HCT116 (cell line): ENCODE measurements at regions not wholly inside any gene's neighbourhood (a gene's known extent, or its start where the extent isn't known, plus 50 kb on each side); places are given as distances from the start of the nearest gene placed in this dataset.

Source experiments
- ATAC-seq: fragments of 200-7000 bp; cut with Tn5 transposase; 2 replicates; pipeline ENCODE4 v1.9.1; 2020; ENCODE audit warnings: mild to moderate bottlenecking, moderate library complexity
- BruUV-seq: library from RNA; stranded (reverse); fragments of 400-500 nt; replicated peaks from 2 replicates; lab custom pipeline; 2021; lab: Mats Ljungman, UMichigan
- CTCF ChIA-PET: fragments of 300-600 bp; sonication (Branson Sonifier 250); formaldehyde crosslinking; loops from one replicate; lab custom pipeline; 2021; ENCODE audit warnings: antibody characterized with exemption; lab: Charles Lee
- POLR2A ChIA-PET: fragments of 300-600, 350-600 bp; sonication (Branson Sonifier 250); formaldehyde crosslinking; loops from one replicate; lab custom pipeline; 2021; ENCODE audit warnings: antibody characterized with exemption; lab: Charles Lee
- RAD21 ChIA-PET, 2 experiments: fragments of 300-600 bp; sonication (Branson Sonifier 250); formaldehyde crosslinking; loops; one replicate each; lab custom pipeline; 2023; ENCODE audit warnings: low total read pairs in 2 of 2; ENCODE audit not compliant: uncharacterized antibody in 2 of 2, unreplicated experiment in 2 of 2, low non-redundant PET in 1 of 2; lab: Charles Lee
- DNase-seq: peaks from one replicate; pipeline ENCODE4 v3.0.0-alpha.2; 2010; ENCODE audit warnings: low read depth, low spot score
- H2AFZ ChIP-seq: fragments of 200-600 bp; shearing (Covaris generic), sonication (generic); 2 replicates; pipeline ENCODE4 v1.6.1; 2017; ENCODE audit warnings: low read depth, mixed run types, mixed read lengths, antibody characterized with exemption, low read length; ENCODE audit not compliant: poor library complexity, severe bottlenecking
- H3K27ac ChIP-seq: 2 replicates; pipeline ENCODE4 v1.5.1; 2012; ENCODE audit warnings: low read depth, low read length
- H3K27me3 ChIP-seq: fragments of 200-600 bp; sonication (generic); 2 replicates; pipeline ENCODE4 v1.6.1; 2016; ENCODE audit warnings: mixed run types, low read length, mixed read lengths; ENCODE audit not compliant: insufficient read depth
- H3K36me3 ChIP-seq, 2 experiments: fragments of 200-500 bp in 1 of 2; fragments of 200-600 bp in 1 of 2; sonication (Bioruptor generic) in 1 of 2; sonication (generic) in 1 of 2; 2 replicates each; pipeline versions ENCODE4 v1.5.1 to v1.6.1; 2014 to 2016; ENCODE audit warnings: low read length in 2 of 2, inconsistent platforms in 1 of 2, mixed read lengths in 1 of 2, mixed run types in 1 of 2; ENCODE audit not compliant: insufficient read depth in 2 of 2, control insufficient read depth in 1 of 2
- H3K4me1 ChIP-seq, 2 experiments: fragments of 200-600 bp in 1 of 2; sonication (generic) in 1 of 2; 2 replicates each; pipeline versions ENCODE4 v1.5.1 to v1.6.1; 2012 to 2017; ENCODE audit warnings: low read length in 2 of 2, inconsistent platforms in 1 of 2, mild to moderate bottlenecking in 1 of 2, mixed read lengths in 1 of 2, mixed run types in 1 of 2, moderate library complexity in 1 of 2; ENCODE audit not compliant: insufficient read depth in 2 of 2, control insufficient read depth in 1 of 2
- H3K4me2 ChIP-seq: fragments of 200-600 bp; sonication (generic); 2 replicates; pipeline ENCODE4 v1.6.1; 2017; ENCODE audit warnings: mixed run types, low read length, mixed read lengths
- H3K4me3 ChIP-seq, 2 experiments: fragments of 200-600 bp in 1 of 2; sonication (generic) in 1 of 2; replicated peaks in 1 of 2; 2 replicates each; pipeline ENCODE4 v1.5.1; 2011 to 2016; ENCODE audit warnings: low read length in 2 of 2, control low read depth in 1 of 2, low read depth in 1 of 2, mild to moderate bottlenecking in 1 of 2, mixed read lengths in 1 of 2, mixed run types in 1 of 2
- H3K79me2 ChIP-seq: fragments of 200-600 bp; sonication (generic); 2 replicates; pipeline ENCODE4 v1.6.1; 2017; ENCODE audit warnings: mild to moderate bottlenecking, mixed run types, low read length, moderate library complexity, mixed read lengths; ENCODE audit not compliant: insufficient read depth
- H3K9ac ChIP-seq: fragments of 200-600 bp; sonication (generic); 2 replicates; pipeline ENCODE4 v1.6.1; 2016; ENCODE audit warnings: low read length, mixed read lengths
- H3K9me2 ChIP-seq: fragments of 200-600 bp; sonication (generic), shearing (Covaris generic); 2 replicates; pipeline ENCODE4 v1.6.1; 2017; ENCODE audit warnings: mixed run types, mild to moderate bottlenecking, moderate library complexity; ENCODE audit not compliant: insufficient read depth
- H3K9me3 ChIP-seq, 2 experiments: fragments of 200-500 bp in 1 of 2; fragments of 200-600 bp in 1 of 2; sonication (Bioruptor generic) in 1 of 2; sonication (generic) in 1 of 2; 2 replicates each; pipeline ENCODE4 v1.6.1; 2014 to 2017; ENCODE audit warnings: low read length in 2 of 2, mixed read lengths in 2 of 2, inconsistent platforms in 1 of 2, low read depth in 1 of 2, mild to moderate bottlenecking in 1 of 2, mixed run types in 1 of 2, moderate library complexity in 1 of 2; ENCODE audit not compliant: control insufficient read depth in 1 of 2, insufficient read depth in 1 of 2
- H4K20me1 ChIP-seq: fragments of 200-600 bp; sonication (generic), shearing (Covaris generic); 2 replicates; pipeline ENCODE4 v1.6.1; 2017; ENCODE audit warnings: mixed run types, mild to moderate bottlenecking, moderate library complexity; ENCODE audit not compliant: insufficient read depth
- CBX3 ChIP-seq: IDR thresholded peaks from 2 replicates; pipeline ENCODE4 v1.6.1; 2012; ENCODE audit warnings: low read depth
- CEBPB ChIP-seq: IDR thresholded peaks from 2 replicates; pipeline ENCODE4 v1.6.1; 2012; ENCODE audit warnings: low read depth
- EGR1 ChIP-seq: IDR thresholded peaks from 2 replicates; pipeline ENCODE4 v1.6.1; 2012; ENCODE audit warnings: low read depth
- ELF1 ChIP-seq: IDR thresholded peaks from 2 replicates; pipeline ENCODE4 v1.6.1; 2012; ENCODE audit warnings: low read depth, borderline replicate concordance
- EZH2phosphoT487 ChIP-seq: fragments of 200-600 bp; IDR thresholded peaks from 2 replicates; pipeline ENCODE4 v1.6.1; 2018; ENCODE audit warnings: antibody characterized with exemption, borderline replicate concordance
- FOSL1 ChIP-seq: IDR thresholded peaks from 2 replicates; pipeline ENCODE4 v1.6.1; 2012; ENCODE audit warnings: low read depth
- JUND ChIP-seq: IDR thresholded peaks from 2 replicates; pipeline ENCODE4 v1.6.1; 2012
- POLR2A ChIP-seq: IDR thresholded peaks from 2 replicates; pipeline ENCODE4 v1.7.0; 2011; ENCODE audit warnings: borderline replicate concordance; ENCODE audit not compliant: insufficient read depth, insufficient read length; ENCODE audit errors: extremely low read depth
- POLR2AphosphoS5 ChIP-seq: IDR thresholded peaks from 2 replicates; pipeline ENCODE4 v1.6.1; 2011; ENCODE audit warnings: mild to moderate bottlenecking, low read depth, low read length, moderate library complexity
- RAD21 ChIP-seq: IDR thresholded peaks from 2 replicates; pipeline ENCODE4 v1.6.1; 2012; ENCODE audit warnings: low read depth, mild to moderate bottlenecking
- SIN3A ChIP-seq: IDR thresholded peaks from 2 replicates; pipeline ENCODE4 v1.6.1; 2012; ENCODE audit warnings: low read depth
- SRF ChIP-seq: IDR thresholded peaks from 2 replicates; pipeline ENCODE4 v1.6.1; 2012; ENCODE audit warnings: low read depth
- YY1 ChIP-seq: IDR thresholded peaks from 2 replicates; pipeline ENCODE4 v1.6.1; 2011; ENCODE audit warnings: low read length, low read depth, moderate library complexity, mild to moderate bottlenecking; ENCODE audit not compliant: insufficient replicate concordance; ENCODE audit errors: extremely low read depth
- ZFX ChIP-seq: fragments of 450-650 bp; IDR thresholded peaks from 2 replicates; pipeline ENCODE4 v1.6.1; 2017
- ZNF274 ChIP-seq: fragments of 200-500 bp; sonication (Bioruptor generic); IDR thresholded peaks from 2 replicates; pipeline ENCODE4 v1.6.1; 2014; ENCODE audit warnings: mild to moderate bottlenecking, low read depth, low read length, inconsistent platforms
- intact Hi-C: fragments of 100-400 bp; cut with micrococcal nuclease; formaldehyde crosslinking; loops from 2 replicates; pipeline ENCODE4 v1.10.0; 2022
- TF ChIP-seq, protein P1 (sequence below), 3 experiments: fragments of 200-600 bp in 1 of 3; sonication (generic) in 1 of 3; IDR thresholded peaks in 2 of 3; conservative IDR thresholded peaks in 1 of 3; 2 replicates each; pipeline ENCODE4 v1.5.1; 2012 to 2017; ENCODE audit warnings: low read depth in 2 of 3, low read length in 2 of 3, antibody characterized with exemption in 1 of 3, borderline replicate concordance in 1 of 3, control low read depth in 1 of 3, mild to moderate bottlenecking in 1 of 3, mixed read lengths in 1 of 3, mixed run types in 1 of 3, moderate library complexity in 1 of 3; ENCODE audit not compliant: insufficient read depth in 1 of 3
- TF ChIP-seq, protein P2 (sequence below): IDR thresholded peaks from 2 replicates; pipeline ENCODE4 v1.6.1; 2012
- TF ChIP-seq, protein P3 (sequence below): IDR thresholded peaks from 2 replicates; pipeline ENCODE4 v1.6.1; 2011; ENCODE audit warnings: mild to moderate bottlenecking, low read length, moderate library complexity; ENCODE audit not compliant: insufficient replicate concordance; ENCODE audit errors: extremely low read depth
- TF ChIP-seq, protein P4 (sequence below): IDR thresholded peaks from 2 replicates; pipeline ENCODE4 v1.6.1; 2012

DNA sequence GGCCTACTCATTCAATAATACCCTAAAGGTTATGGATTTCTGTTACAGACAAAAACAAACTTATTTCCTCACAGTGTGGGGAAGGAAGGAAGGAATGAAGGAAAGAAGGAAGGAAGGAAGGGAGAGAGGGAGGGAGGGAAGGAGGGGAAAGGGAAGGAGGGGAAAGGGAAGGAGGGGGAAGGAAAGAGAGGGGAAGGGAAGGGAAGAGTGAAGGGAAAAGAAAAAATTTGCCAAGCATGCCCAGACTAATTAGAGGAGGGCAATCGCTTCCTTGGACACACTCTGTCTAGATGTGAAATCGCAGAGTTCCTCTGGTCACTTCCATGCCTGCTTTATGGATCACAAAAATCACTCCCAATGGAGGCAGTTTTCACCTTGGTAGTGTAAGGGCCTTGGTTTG lies 570.1 kb upstream of the SOX9 start (continued):
- TF ChIP-seq, protein P1, sequence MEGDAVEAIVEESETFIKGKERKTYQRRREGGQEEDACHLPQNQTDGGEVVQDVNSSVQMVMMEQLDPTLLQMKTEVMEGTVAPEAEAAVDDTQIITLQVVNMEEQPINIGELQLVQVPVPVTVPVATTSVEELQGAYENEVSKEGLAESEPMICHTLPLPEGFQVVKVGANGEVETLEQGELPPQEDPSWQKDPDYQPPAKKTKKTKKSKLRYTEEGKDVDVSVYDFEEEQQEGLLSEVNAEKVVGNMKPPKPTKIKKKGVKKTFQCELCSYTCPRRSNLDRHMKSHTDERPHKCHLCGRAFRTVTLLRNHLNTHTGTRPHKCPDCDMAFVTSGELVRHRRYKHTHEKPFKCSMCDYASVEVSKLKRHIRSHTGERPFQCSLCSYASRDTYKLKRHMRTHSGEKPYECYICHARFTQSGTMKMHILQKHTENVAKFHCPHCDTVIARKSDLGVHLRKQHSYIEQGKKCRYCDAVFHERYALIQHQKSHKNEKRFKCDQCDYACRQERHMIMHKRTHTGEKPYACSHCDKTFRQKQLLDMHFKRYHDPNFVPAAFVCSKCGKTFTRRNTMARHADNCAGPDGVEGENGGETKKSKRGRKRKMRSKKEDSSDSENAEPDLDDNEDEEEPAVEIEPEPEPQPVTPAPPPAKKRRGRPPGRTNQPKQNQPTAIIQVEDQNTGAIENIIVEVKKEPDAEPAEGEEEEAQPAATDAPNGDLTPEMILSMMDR (IDR thresholded peaks at IDR 0.05 in 2 of 3, conservative IDR thresholded peaks at IDR 0.05 in 1 of 3; ENCODE audit: borderline replicate concordance in 1 of 3, insufficient read depth in 1 of 3, low read depth in 2 of 3, low read length in 2 of 3) = no peak
- TF ChIP-seq CBX3 (no peak), POLR2A (no peak), POLR2AphosphoS5 (no peak)
- TF ChIP-seq, all 23 proteins: peak for 0

DNA sequence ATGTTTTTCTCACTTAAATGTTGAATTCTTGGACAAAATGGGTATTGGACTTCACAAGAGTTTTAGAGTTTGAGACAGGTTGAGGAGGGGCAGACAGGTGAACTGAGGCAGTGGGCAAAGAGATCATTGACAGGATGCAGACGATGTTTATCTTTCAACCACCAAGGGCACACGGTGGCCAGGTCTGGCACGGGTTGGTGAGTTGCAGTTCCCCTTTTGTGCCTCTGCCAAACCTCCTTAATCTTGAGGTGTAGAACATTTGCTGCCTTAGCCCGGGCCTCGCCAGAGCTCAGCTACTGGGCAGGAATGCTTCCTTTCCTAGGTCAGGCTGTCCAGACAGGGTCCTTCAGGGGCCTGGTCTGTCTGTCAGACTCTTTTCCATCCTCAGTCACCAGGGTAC lies 567.4 kb upstream of the SOX9 start:
- ATAC-seq (no peak), DNase-seq (no peak)
- Histone ChIP-seq H3K9me2 (no peaks in the 10 kb centered on the region), H3K4me2 (no peak overlapping the region), H3K27me3 (no peaks in the 10 kb centered on the region), H3K79me2 (no peaks in the 10 kb centered on the region), H2AFZ (no peak overlapping the region), H4K20me1 (no peaks in the 10 kb centered on the region), H3K9ac (no peak overlapping the region), H3K4me3 (no peak overlapping the region), H3K4me1 (no peaks in the 10 kb centered on the region), H3K27ac (no peak overlapping the region), H3K9me3 (no peaks in the 10 kb centered on the region), H3K36me3 (no peaks in the 10 kb centered on the region)
- RAD21 ChIA-PET = no interaction called here
- POLR2A ChIA-PET = no interaction called here
- BruUV-seq = no TSS peak
- CTCF ChIA-PET = no interaction called here
- intact Hi-C loops = no loop called here
- TF ChIP-seq ELF1 (no peak), ZNF274 (no peak), CEBPB (no peak), SRF (no peak), FOSL1 (no peak), RAD21 (no peak), POLR2AphosphoS5 (no peak), JUND (no peak), ZFX (no peak), EZH2phosphoT487 (no peak), SIN3A (no peak), YY1 (no peak), POLR2A (no peak), EGR1 (no peak)
- TF ChIP-seq, protein P2, sequence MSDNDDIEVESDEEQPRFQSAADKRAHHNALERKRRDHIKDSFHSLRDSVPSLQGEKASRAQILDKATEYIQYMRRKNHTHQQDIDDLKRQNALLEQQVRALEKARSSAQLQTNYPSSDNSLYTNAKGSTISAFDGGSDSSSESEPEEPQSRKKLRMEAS = no peak
- TF ChIP-seq, protein P3, sequence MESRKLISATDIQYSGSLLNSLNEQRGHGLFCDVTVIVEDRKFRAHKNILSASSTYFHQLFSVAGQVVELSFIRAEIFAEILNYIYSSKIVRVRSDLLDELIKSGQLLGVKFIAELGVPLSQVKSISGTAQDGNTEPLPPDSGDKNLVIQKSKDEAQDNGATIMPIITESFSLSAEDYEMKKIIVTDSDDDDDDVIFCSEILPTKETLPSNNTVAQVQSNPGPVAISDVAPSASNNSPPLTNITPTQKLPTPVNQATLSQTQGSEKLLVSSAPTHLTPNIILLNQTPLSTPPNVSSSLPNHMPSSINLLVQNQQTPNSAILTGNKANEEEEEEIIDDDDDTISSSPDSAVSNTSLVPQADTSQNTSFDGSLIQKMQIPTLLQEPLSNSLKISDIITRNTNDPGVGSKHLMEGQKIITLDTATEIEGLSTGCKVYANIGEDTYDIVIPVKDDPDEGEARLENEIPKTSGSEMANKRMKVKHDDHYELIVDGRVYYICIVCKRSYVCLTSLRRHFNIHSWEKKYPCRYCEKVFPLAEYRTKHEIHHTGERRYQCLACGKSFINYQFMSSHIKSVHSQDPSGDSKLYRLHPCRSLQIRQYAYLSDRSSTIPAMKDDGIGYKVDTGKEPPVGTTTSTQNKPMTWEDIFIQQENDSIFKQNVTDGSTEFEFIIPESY = no peak
- TF ChIP-seq, protein P4, sequence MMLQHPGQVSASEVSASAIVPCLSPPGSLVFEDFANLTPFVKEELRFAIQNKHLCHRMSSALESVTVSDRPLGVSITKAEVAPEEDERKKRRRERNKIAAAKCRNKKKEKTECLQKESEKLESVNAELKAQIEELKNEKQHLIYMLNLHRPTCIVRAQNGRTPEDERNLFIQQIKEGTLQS = no peak
- TF ChIP-seq, protein P1 (IDR thresholded peaks at IDR 0.05 in 2 of 3, conservative IDR thresholded peaks at IDR 0.05 in 1 of 3; ENCODE audit: borderline replicate concordance in 1 of 3, insufficient read depth in 1 of 3, low read depth in 2 of 3, low read length in 2 of 3) = no peak
